CD4-positive, alpha-beta T cell treated with Interleukin-15 for 4 hours (primary cell): ENCODE measurements at regions not wholly inside any gene's neighbourhood (a gene's known extent, or its start where the extent isn't known, plus 50 kb on each side); places are given as distances from the start of the nearest gene placed in this dataset.
"Not testable (repeated sequence)": the region's sequence is repeated elsewhere in the genome, so short reads cannot be mapped to it uniquely, and the experiment has no call there.

Experiments used
- DNase-seq: peaks from one replicate; pipeline ENCODE4 v3.0.0-alpha.2; 2020; ENCODE audit warnings: low spot score

DNA sequence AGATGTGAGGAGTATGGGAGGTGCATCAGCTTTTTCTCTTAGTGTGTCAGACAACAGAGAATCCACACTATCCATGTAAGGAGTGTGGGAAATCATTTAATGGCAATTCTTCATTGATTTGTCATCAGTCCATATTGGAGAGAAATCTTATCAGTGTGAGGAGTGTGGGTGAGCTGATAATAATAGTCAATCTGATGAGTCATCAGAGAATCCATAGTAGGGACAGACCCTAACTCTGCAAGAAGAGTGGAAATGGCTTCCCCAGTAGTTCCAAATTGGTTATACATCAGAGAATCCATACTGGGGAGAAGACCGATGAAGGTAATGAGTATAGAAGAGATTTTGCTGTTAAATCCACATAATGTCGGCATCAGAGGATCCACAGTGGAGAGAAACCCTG is 150.5 kb upstream of the THUMPD2 start:
- DNase-seq = no peak

DNA sequence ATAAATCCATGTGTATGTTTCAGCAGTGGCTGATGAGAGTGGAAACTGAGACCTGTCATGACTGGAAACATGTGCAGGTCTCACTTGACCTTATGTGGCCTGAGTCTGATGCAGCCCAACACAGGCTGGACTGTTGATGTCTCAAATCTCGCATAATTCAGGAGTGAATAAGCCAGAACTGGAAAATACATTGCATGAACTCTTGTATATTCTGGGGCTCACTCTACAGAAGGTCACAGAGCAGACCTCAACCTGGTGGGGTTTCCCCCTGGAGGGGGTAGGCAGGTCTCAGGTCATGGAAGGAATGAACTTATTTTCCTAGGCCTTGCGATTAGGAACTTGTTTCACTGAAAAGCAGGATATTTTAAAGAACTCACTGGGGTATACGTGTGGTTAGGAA is 146.3 kb upstream of the THUMPD2 start:
- DNase-seq = no peak

- no peak for DNase-seq
Measured at GRCh38 chr2:39923455-39923854, 144.4 kb upstream of the THUMPD2 start.

- DNase-seq = no peak
Measured at GRCh38 chr2:39922679-39923405, 143.8 kb upstream of the THUMPD2 start.

DNA sequence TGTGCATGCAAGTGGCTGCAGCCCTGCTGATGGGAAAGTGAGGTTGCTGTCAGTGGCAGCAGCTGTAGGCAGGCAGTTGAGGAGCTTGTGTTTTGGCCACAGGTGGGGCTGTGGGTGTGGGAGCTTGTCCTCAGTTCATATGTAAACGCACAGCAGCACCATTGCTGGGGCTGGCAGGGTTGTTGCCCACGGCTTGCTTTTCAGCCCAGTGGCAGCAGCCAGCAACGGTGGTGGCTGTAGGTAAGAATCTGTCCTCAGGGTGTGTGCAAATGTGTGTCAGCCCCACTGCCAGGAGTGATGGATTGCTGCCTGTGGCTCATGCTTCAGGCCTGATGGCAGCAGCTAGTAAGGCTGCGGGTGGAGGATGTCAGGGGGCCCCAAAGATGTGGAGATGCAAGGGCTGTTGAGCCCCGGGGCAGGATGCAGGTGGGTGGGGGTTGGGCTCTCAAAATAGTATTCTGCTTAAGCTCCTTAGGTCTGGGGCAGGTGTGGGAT is 141.3 kb upstream of the THUMPD2 start:
- DNase-seq = no peak

- no peak for DNase-seq
Measured at GRCh38 chr2:39919511-39920306, 140.7 kb upstream of the THUMPD2 start.

DNA sequence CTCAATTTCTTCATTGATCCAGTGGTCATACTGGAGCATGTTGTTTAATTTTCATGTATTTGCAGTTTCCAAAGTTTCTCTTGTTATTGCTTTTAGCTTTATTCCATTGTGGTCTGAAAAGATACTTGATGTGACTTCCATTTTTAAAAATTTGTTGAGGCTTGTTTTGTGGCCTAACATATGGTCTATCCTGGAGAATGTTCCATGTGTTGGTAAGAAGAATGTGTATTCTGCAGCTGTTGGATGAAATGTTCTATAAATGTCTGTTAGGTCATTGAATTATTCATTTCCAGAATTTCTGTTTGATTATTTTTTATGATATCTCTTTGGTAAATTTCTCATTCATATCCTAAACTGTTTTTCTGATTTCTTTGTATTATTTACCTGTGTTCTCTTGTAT is 139.8 kb upstream of the THUMPD2 start:
- DNase-seq = no peak

DNA sequence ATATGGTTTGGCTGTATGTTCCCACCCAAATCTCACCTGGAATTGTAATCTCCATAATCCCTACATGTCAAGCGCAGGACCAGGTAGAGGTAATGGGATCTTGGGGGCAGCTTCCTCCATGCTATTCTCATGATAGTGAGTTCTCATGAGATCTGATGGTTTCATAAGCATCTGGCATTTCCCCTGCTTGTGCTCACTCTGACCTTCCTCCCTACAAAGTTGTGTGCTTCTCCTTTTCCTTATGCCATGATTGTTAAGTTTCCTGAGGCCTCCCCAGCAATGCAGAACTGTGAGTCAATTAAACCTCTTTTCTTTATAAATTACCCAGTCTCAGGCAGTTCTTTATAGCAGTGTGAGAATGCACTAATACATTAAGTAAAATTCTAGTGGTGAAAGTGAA is 138.3 kb upstream of the THUMPD2 start:
- not testable (repeated sequence) for DNase-seq

GRCh38 chr2:39914949-39915348 is 135.9 kb upstream of the THUMPD2 start:
- DNase-seq = no peak

DNA sequence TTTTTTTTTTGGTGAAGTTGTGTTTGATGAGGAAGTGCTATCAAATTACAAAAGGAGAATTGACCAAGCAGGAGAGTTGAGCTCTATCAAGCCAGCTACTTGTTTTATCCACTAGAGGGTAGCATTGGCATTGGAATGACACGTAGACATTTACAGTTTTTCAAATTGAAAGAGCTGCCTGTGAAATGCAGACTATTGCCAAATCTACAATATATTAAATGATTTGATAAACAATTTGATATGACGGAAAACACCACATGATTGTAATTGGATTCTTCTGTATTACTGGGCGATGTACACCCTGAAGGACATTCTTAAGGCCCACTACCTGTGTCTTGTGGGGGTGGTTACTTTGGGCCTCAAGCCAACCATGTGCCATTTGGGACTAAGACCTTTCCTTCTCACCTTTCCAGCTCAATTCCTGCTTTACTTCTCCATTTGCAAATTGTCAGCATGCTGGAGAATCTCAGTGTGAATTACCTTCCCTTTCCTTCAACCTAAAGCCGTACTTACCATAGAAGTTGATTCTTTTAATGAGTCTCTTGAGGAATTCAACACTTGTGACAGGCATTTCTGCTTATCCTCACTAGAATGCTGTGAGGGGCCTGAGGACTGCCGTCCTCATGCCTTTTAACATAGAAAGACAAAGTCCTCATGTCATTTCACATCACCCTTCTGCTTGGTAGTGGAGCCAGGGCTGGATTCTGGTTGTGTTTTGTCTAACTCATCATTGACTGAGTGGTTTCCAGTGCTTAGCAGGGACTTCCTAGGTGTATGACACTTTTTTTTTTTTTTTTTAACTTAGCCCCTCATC is 134.8 kb upstream of the THUMPD2 start:
- peak; percentile 16 for DNase-seq

GRCh38 chr2:39902103-39902502 is 123.0 kb upstream of the THUMPD2 start:
- DNase-seq = no peak

GRCh38 chr2:39898934-39899333 is 119.9 kb upstream of the THUMPD2 start:
- DNase-seq = no peak

GRCh38 chr2:39897273-39897672 is 118.2 kb upstream of the THUMPD2 start:
- no peak for DNase-seq

GRCh38 chr2:39894082-39894481 is 115.0 kb upstream of the THUMPD2 start:
- no peak for DNase-seq

GRCh38 chr2:39893616-39894015 is 114.6 kb upstream of the THUMPD2 start:
- DNase-seq = no peak

GRCh38 chr2:39881948-39882347 is 102.9 kb upstream of the THUMPD2 start:
- DNase-seq = no peak

GRCh38 chr2:39881494-39881893 is 102.4 kb upstream of the THUMPD2 start:
- DNase-seq = no peak

DNA sequence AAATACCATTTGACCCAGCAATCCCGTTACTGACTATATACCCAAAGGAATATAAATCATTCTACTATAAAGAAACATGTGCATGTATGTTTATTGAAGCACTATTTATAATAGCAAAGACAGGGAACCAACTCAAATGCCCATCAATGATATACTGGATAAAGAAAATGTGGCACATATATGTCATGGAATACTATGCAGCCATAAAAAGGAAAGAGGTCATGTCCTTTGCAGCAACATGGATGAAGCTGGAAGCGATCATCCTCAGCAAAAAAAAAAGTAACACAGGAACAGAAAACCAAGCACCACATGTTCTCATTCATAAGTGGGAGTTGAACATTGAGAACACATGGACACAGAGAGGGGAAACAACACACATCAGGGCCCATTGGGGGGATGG is 99.9 kb upstream of the THUMPD2 start:
- not testable (repeated sequence) for DNase-seq

DNA sequence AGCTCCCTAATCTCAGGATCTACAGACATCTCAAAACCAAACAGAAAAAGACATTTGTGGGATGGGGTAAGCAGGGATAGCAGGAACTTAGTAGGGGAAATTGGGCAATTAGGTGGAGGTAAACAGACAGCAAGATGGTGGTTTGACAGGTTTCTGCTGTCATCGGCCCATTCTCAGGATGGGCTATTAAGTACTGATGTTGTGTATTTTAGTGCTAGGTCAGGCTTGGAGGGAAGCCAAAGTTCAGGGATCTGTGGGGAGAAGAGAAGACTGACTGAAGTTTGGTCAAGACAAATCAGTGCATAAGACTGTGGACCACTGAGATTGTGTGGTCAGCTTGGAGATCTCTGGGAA is 96.8 kb upstream of the THUMPD2 start:
- no peak for DNase-seq

DNA sequence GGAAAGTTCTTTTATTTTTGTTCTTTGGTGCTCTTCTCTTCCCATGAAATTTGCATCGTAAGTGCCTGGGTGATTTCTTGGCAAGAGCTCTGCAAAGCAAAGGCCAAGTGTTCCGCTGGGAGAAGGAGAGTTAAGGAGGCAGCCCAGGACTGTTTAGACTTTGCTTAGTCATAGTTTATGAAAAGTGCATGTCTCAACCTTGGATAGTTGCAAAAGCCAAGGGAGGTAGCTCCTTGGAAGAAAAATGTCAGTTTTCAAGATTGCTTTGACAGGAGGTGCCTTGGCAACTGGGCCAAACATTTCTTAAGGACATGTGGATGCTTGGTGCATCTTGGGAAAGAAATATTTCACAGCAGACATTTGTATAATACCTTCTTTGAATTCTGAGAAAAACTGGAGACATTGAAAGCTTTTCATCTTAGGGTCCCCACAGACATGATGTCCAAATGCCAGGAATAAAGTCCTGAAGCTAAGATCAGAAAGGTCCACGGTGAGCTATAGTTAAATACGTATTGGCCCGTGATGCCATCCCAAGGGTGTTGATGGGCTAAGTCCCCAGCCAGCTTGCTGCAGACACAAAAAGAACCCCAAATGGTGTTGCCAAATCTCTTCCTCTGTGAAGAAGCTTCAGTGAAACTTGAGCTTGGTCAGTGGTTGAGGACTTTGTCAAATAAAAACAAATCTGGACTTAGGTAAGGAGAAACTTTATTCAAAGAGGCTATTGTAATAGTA is 96.3 kb upstream of the THUMPD2 start:
- no peak for DNase-seq

GRCh38 chr2:39874236-39874635 is 95.2 kb upstream of the THUMPD2 start:
- no peak for DNase-seq

DNA sequence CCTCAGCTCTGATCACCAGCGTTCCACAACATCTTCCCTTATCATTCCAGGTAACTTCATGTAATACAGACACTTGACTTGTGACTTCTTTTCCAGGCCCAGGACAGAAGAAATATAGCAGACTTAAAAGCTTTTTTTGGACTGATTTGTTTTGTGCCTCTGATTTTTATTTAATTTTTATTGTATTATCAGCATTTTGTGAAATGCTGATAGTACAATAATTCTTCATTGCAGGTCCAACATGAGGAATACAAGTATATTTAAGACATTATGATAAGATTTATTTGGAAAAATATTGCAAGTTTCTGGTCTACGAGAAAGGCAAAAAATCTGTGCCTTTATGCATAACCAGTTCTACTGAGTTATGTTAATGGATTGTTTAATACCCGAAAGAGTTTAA is 94.5 kb upstream of the THUMPD2 start:
- no peak for DNase-seq
